Stimulated activated naive CD8-positive, alpha-beta T cell treated with anti-CD3 and anti-CD28 coated beads, Interleukin-15, Interleukin-2, amounts not matched to agents 100 U/mL and 50 U/mL, for 24 hours (primary cell): ENCODE measurements at regions not wholly inside any gene's neighbourhood (a gene's known extent, or its start where the extent isn't known, plus 50 kb on each side); places are given as distances from the start of the nearest gene placed in this dataset.
"Not testable (repeated sequence)": the region's sequence is repeated elsewhere in the genome, so short reads cannot be mapped to it uniquely, and the experiment has no call there.

Experiments
- ATAC-seq: fragments of 150-1000 bp; cut with Tn5 transposase; one replicate; pipeline ENCODE4 v1.10.0; 2021
- DNase-seq: peaks from one replicate; pipeline ENCODE4 v3.0.0; 2021

DNA sequence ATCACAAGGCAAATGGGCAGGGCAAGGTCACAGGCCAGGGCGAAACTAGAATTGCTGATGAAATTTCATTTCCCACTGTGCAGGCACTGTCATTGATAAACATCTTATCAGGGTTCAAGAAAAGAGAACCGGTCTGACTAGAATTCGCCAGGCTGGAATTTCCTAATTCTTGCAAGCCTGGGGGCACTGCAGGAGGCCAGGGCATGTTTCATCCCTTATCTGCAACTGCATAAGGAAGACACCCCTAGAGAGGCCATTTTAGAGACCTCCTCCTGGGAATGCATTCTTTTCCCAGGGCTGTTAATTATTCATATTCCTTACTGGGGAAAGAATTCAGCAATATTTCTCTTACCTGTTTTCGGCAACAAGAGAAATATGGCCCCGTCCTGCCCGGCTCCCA is 266.2 kb upstream of the CYLC2 start:
- ATAC-seq (no peak), DNase-seq (no peak)

DNA sequence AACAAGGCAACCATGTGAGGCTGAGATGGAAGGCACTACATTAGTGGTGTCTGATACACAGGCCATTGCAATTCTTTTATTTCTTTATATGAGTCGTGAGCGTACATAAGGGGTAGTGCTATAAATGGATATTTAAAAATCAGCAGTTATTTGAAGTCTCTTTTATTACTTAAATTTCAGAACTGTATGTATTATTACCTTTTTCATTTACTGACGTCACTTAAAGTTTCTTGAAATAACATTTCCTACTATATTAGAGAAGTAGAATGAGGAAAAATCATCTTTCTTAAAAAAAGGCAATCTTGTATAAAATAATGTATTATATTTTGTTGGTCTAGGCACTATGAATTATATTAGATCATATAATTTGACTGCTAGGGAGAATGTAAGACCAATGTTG is 280.9 kb upstream of the CYLC2 start:
- ATAC-seq (no peak), DNase-seq (no peak)

DNA sequence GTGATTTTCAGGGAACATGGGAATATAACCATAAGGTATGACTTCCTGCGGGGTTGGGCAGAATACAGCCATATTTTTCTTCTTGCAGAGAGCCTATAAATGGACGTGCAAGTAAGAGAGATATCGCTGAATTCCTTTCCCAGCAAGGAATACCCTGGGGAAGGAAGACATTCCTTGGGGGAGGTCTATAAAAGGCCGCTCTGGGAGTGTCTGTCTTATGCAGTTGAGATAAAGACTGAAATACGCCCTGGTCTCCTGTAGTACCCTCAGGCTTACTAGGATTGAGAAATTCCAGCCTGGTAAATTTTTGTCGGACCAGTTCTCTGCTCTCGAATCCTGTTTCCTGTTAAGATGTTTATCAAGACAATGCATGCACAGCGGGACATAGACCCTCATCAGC is 282.2 kb upstream of the CYLC2 start:
- not testable (repeated sequence) for DNase-seq, ATAC-seq

DNA sequence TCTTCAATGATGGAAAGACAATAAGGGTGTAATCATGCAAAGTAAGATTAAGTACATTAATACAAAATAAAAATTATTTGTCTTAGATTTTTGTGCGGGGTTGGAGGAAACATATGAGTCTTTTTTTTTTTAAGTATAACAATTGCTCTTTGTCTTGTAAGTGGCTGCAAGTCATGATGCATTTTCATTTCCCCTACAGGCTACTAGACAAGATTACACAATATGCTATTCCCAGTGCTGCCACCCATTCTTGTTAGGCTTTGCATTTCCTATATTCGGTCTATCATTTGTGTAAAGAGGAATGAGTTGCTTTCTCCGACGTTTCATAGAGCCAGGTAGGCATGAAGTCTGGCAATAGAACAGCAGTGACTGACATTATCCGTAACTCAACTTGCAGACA is 294.2 kb upstream of the CYLC2 start:
- ATAC-seq, result no peak

DNA sequence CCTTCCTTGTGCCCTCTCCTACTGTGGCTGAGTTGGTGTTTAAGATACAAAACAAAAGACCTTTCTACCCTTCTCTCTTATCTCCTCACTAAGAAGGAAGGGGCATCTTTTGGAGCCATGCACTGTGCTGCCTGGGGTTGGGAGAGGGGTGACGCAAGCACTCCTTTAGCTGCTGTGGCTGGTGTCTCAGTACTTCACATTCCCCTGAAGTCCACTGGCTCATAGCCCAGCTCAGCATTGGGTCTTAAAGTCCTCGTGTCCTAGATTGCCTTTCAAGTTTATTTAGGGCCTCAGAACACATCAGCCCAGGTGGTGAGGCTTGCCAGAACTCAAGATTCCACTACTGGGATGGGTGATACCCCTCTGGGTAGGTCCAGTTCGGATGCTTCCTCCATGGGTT is 325.9 kb upstream of the CYLC2 start:
- no peak for DNase-seq
- ATAC-seq, result no peak

More for the DNA sequence above, 294.2 kb upstream of the CYLC2 start:
- no peak for DNase-seq

DNA sequence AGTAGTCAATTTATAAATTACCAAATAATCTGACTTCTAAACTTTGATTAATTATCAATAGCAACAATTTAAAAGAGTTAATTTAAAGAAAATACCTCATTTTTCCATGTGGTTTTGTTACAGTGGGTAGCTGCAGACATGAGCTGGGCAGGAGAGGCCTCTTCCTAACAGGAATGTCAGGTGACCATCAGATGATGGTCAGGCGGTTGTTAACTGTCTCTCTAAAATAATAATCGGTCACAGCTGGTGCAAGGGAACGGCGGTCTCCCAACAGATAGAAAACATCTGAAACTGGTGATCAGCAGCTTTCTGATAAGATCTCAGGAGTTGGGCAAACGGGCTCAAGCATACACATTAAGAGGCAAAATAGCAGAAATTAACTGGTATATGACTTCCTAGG is 342.7 kb upstream of the CYLC2 start:
- DNase-seq, result no peak

DNA sequence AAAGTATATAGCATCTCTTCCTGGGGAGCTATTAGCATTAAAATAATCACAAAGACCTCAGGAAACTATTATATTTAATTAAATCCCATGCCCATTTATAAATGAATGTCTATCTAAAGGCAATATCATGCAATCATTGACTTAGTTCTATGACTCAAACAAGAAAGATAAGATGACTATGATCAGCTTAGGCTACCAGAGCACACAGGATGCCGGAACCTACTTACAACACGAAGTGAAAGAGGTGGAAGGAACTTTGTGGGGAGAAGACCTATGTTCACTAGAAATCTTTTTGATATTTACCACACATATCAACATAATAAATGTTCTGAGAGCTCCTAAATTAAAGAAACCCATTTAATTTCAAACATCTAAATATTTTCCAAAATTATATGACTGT is 344.2 kb upstream of the CYLC2 start:
- DNase-seq (no peak), ATAC-seq (no peak)

More for the DNA sequence above, 342.7 kb upstream of the CYLC2 start:
- ATAC-seq, result no peak

DNA sequence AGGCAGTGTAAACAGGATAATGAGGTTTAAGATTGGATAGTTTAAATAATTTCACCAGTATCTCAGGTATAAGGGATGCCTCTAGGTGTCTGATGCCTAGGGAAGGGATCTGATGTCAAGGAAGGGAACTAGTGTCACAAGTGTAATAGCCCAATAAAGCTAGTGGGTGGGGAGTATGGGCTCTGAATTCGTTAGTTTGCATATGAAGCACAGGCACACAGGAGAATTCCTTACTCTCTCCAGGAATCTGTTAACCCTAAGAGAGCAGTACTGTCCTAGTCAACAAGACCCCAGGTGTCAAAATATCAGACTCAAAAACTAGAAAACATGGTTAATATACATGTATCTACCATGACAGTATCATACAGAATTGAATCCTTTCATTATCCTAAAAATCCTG is 352.5 kb upstream of the CYLC2 start:
- ATAC-seq, result no peak
- no peak for DNase-seq

DNA sequence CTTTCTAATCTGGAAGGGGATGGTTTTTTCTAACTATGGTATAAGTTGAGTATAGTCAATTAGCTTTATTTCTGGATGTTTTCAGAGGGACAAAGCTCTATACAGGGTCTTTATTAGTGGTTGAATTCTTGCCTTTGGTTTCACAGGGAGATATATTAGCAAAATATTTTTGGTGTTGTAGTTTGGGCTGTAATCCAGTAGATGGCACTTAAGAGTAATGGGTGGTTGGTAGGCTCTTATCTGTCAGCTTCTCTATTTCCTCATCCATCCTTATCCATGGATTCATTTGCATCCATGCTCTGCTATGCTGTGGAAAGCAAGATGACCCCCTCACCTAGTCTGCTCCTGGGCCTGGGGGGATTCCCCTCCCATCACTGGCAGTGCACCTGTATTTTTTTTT is 363.6 kb upstream of the CYLC2 start:
- ATAC-seq (no peak), DNase-seq (no peak)

DNA sequence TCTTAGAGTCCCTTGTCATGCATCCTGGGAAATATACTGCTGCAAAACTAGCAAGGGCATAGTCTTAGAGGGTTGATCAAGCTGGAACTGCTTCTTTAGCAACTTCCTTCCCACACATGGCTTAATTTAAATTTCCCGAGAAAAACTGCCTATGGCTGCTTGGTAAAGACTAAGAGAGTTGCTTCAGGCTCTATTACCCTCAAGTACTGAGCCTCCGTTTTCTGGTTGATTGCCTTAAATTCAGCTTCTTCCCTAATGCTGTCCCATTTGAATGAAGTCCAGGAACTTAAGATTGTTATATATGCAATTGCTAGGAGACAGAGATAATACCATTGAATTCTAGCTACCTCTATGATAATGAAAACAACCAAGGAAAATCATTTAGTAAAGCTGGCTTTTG is 385.7 kb upstream of the CYLC2 start:
- ATAC-seq (no peak), DNase-seq (no peak)

DNA sequence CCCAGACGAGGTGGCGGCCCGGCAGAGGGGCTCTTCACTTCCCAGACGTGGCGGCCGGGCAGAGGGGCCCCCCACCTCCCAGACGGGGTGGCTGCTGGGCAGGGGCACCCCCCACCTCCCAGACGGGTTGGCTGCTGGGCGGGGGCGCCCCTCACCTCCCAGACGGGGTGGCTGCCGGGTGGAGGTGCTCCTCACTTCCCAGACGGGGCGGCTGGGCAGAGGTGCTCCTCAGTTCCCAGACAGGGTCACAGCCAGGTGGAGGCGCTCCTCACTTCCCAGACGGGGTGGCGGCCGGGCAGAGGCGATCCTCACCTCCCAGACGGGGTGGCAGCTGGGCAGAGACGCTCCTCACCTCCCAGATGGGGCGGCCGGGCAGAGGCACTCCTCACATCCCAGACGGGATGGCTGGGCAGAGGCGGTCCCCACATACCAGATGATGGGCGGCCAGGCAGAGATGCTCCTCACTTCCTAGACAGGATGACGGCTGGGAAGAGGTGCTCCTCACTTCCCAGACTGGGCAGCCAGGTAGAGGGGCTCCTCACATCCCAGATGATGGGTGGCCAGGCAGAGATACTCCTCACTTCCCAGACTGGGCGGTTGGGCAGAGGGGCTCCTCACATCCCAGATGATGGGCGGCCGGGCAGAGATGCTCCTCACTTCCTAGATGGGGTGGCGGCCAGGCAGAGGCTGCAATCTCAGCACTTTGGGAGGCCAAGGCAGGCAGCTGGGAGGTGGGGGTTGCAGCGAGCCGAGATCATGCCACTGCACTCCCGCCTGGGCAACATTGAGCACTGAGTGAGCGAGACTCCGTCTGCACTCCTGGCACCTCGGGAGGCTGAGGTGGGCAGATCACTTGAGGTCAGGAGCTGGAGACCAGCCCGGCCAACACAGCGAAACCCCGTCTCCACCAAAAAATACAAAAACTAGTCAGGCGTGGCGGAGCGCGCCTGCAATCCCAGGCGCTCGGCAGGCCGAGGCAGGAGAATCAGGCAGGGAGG is 391.6 kb upstream of the CYLC2 start:
- ATAC-seq, result not testable (repeated sequence)

DNA sequence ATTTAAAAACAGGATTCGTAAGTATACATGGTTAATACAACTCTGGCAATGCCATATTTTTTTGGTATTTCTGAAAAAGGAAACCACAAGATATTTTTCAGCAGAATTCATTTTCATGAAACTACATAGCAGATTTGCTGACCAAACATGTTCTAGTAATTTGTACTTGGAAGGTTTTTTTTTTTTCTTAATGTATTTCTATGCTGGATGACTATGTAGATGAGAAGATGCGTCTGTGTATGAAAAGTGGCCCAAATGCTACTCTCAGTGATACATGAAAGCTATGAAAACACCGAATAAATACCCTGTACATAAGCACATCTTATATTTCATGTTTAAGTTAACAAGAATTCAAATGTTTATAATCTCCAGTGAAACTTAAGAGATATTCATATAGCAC is 400.9 kb upstream of the CYLC2 start:
- ATAC-seq (no peak), DNase-seq (no peak)

More for the DNA sequence above, 391.6 kb upstream of the CYLC2 start:
- DNase-seq, result not testable (repeated sequence)

DNA sequence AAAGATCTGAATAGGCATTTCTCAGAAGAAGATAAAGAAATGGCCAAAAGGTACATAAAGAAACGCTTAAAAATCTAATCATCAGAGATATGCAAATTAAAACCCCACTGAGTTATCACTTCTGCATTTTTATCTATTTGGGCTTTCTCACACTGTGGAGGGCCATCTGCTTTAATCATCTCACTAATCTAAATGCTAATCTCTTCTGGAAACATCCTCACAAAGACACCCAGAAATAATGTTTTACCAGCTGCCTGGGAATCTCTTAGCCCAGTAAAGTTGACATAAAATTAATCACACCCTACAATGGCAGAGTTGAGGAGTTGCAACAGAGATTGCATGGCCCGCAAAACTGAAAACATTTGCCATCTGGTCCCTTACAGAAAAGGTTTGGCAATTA is 407.9 kb upstream of the CYLC2 start:
- DNase-seq (no peak), ATAC-seq (no peak)

DNA sequence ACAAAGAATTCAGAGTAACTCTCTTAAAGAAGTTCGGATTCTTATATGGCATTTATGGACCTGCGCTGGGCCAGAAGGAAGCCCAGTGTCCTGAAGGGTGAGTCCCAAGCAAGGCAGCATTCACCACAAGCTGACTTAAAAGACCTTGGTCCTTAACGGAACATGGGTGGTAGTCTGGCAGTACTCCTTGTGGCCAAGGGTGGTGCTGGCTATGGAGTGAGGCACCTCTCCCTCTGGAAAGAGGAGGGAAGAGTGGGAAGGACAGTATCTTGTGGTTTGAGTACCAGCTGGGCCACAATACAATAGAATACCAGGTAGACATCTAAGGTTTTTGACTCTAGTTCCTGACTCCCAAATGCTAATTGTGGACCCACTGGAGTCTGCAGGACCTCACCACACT is 425.7 kb upstream of the CYLC2 start:
- ATAC-seq, result no peak
- DNase-seq, result no peak

DNA sequence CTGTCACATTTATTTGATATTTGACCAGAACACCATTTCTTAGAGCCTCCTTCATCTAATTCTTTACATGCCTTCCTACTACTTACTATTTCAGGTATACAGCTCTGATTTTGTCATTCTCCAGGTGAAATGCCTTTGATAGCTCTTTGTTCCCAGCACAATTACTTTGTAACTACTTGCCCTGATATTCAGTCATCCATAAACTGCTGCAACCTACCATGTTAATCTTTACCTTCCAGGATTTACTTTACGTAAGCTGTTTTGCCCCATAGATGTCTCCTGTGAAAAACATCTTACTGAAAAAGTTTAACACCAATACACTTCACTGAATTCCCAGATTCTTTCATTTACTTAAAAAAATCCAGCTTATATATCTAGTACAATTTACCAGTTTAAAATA is 443.8 kb upstream of the CYLC2 start:
- ATAC-seq (no peak), DNase-seq (no peak)

DNA sequence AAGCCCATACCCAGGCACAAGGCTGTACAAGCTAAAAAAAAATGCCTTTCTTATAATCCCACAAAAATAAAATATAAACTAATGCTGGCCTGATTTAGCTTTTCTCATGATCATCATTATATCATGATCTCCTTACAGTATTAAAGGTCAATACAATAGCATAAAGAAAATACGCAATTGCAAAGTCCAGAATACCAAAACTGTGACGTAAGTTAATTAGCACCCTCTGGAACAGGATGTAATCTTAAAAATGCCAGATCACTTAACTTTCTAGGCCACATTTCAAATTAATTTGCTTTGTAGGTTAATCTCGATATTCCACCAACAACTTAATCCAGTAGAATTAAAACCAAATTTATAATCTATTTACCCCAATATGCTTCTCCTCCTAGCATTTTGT is 444.2 kb upstream of the CYLC2 start:
- ATAC-seq, result no peak
- no peak for DNase-seq

DNA sequence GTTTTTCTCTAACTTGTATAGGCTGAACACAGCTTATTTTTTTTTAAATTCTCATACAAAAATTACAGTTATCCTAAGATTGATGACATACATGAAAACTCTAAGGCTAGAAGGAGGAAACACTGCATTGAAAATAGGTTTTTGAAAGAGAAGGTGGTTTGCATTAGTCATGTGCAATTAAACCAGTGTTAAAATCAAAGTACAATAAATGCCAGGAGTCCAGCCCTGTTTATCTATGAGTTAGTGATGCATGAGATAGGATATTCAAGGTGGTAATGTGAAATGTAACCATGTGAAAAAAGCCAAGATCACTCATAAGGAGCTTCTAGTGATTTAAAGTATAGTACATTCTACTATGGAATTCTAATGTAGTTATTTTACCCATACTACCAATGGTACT is 444.9 kb upstream of the CYLC2 start:
- ATAC-seq (no peak), DNase-seq (no peak)

DNA sequence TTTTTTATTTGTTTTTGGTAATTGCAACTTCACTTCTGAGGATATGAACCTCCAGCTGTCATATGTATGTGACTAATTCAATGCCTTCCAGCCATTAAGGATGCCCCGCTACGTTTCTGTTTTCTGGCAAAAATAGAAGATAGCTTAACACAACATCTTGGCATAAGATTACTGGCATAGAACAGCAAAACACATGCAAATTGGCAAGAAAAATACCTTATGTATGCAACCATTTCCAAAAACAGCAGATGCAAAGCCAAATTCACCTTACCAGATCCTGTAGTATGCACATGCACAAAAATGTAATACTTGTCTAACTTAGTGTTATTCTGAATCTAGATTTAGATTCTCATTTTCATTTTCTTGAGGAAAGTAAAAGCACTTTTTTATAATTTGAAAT is 461.1 kb upstream of the CYLC2 start:
- ATAC-seq (no peak), DNase-seq (no peak)

DNA sequence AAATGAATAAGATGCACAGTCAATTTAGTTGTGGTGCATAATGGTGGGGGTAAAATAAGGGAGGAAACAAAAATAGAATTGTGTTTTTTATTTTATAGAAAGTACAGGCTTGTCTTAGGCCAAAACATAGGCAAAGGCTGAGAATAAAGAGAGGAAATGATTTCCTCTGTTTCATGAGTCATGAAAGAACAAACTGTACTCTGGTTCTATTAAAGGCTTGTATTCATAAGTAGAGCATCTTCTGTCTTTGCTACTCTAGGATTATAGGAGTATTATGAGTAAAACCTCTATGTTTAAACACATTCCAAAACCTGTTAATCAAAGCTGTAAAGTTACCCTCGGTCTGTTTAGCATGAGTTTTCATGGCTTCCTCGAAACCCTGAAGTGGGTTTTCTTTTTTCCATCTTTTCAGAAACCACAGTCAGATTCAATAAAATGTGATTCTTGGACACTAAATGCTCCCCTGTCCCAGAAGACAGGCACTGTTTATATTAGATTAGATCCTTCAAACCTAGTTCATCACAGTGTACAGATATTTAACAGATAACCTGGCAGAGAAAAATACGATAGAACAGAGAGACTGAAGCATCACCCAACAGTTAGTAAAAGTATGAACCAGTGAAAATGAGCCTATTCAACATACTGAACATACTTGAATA is 473.9 kb upstream of the CYLC2 start:
- DNase-seq (no peak), ATAC-seq (no peak)

DNA sequence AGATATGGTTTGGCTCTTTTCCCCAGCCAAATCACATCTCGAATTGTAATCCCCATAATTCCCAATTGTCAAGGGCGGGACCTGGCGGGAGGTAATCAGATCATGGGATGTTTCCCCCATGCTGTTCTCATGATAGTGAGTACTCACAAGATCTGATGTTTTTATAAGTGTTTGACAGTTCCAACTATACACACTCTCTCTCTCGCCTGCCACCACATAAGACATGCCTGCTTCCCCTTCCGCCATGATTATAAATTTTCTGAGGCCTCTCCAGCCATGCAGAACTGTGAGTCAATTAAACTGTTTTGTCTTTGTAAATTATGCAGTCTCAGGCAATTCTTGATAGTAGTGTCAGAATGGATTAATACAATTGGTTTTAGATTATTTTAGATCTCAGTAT is 475.7 kb upstream of the CYLC2 start:
- ATAC-seq, result no peak
- no peak for DNase-seq

DNA sequence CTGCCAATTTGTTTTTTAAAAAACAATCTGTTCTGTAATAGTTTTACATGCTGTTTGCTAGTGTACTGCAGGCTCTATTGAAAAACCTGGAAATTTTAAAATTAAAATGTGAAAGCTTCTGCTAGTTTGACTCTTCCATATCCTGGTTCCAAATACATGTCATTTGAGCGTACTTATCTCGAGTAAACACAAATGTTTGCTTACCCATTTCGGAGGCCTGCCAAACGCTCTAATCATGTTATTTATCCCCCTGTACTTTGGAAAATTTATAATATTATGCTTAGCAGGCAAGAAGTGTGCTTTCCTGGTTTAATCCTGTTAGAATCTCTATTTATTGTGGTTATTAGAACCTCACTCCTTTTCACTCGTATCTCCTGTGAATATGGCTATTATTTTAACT is 476.8 kb upstream of the CYLC2 start:
- no peak for DNase-seq
- ATAC-seq, result no peak

DNA sequence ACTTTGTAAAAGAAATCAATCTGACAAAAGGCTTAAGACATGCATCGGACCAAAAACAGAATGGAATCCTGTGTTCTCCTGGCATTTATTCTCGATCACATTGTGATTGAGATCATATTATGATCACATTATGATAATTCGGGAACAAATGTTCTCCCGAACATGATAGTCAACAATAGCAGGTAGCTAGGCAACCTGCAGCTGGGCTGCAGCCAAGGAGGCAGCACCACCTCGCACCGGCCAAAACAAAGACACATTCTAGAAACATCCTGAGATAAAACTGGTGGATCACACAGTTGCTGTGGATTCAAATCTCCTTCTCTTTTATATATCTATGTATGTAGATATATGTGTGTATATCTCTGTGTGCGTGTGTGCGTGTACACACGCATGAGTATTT is 480.6 kb upstream of the CYLC2 start:
- no peak for ATAC-seq

DNA sequence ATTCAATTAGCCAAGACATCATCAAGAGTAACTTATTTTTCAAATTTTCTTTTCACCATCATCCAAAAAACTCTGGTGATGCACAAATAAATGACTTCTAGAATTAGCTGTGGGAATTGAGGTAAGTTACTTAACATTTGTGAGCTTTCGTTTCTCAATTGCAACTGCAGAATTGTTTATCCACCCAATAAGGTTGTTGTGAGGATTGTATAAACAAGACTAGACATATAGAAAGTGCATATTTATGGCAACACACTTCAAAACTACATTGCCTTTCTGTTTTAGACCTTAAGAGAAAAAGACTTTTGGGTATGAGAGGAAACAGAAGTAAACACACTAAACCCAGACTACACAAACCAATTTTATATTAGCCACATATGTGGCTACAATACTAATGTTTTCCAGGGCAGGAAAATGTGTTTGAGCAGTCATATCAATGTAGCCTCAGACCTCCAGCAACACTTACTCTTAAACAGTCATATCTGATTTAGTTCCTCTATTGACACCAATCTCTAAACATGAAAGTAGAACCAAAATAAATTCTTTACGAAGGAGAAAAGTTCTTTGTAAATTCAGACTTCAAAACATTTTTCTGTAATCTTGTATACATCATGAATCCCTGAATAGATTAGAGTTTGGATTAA is 488.0 kb upstream of the CYLC2 start:
- DNase-seq (no peak), ATAC-seq (no peak)

More for the DNA sequence above, 480.6 kb upstream of the CYLC2 start:
- DNase-seq, result no peak
